ENCODE measurements at regions not wholly inside any gene's neighbourhood (a gene's known extent, or its start where the extent isn't known, plus 50 kb on each side); places are given as distances from the start of the nearest gene placed in this dataset.

GRCh38 chr10:75347186-75347585 lies 54.4 kb downstream of the ZNF503 start:
- ATAC-seq (no peak), DNase-seq (no peak)
- Mint-ChIP-seq H3K4me3 (no peak overlapping the region), H3K36me3 (ENCODE audit: low read depth) (no peaks in the 10 kb centered on the region), H3K27me3 (no peaks in the 10 kb centered on the region), H3K27ac (no peak overlapping the region), H3K4me1 (no peaks in the 10 kb centered on the region), H3K9me3 (no peaks in the 10 kb centered on the region)

GRCh38 chr10:75345738-75346137 lies 55.8 kb downstream of the ZNF503 start:
- H3K9me3 Mint-ChIP-seq = no peaks in the 10 kb centered on the region
- no peak for ATAC-seq

GRCh38 chr10:75344170-75344569 lies 57.4 kb downstream of the ZNF503 start:
- Mint-ChIP-seq H3K27me3 (no peaks in the 10 kb centered on the region), H3K9me3 (no peaks in the 10 kb centered on the region), H3K36me3 (ENCODE audit: low read depth) (no peaks in the 10 kb centered on the region), H3K4me3 (no peak overlapping the region), H3K4me1 (no peaks in the 10 kb centered on the region), H3K27ac (no peak overlapping the region)
- ATAC-seq = no peak
- no peak for DNase-seq

More at GRCh38 chr10:75345738-75346137, 55.8 kb downstream of the ZNF503 start:
- Mint-ChIP-seq H3K27me3 (no peaks in the 10 kb centered on the region), H3K4me1 (no peaks in the 10 kb centered on the region), H3K27ac (no peak overlapping the region), H3K36me3 (ENCODE audit: low read depth) (no peaks in the 10 kb centered on the region), H3K4me3 (no peak overlapping the region)
- no peak for DNase-seq

- Mint-ChIP-seq H3K4me1 (no peaks in the 10 kb centered on the region), H3K36me3 (ENCODE audit: low read depth) (no peaks in the 10 kb centered on the region), H3K4me3 (no peak overlapping the region), H3K27me3 (no peaks in the 10 kb centered on the region), H3K27ac (no peak overlapping the region), H3K9me3 (no peaks in the 10 kb centered on the region)
- ATAC-seq (no peak), DNase-seq (no peak)
These were observed 59.2 kb downstream of the ZNF503 start for GRCh38 chr10:75342397-75342796.

- Mint-ChIP-seq H3K9me3 (no peaks in the 10 kb centered on the region), H3K4me3 (no peak overlapping the region), H3K4me1 (peaks cover 2% of the 10 kb centered on the region), H3K36me3 (ENCODE audit: low read depth) (no peaks in the 10 kb centered on the region), H3K27me3 (peaks cover 8% of the 10 kb centered on the region), H3K27ac (no peak overlapping the region)
- no peak for DNase-seq
- ATAC-seq = no peak
These were observed 65.6 kb downstream of the ZNF503 start for GRCh38 chr10:75335983-75336382.

GRCh38 chr10:75335191-75335590 lies 66.4 kb downstream of the ZNF503 start:
- Mint-ChIP-seq H3K27me3 (peaks cover 12% of the 10 kb centered on the region), H3K9me3 (no peaks in the 10 kb centered on the region), H3K4me1 (peaks cover 2% of the 10 kb centered on the region), H3K27ac (no peak overlapping the region), H3K36me3 (ENCODE audit: low read depth) (no peaks in the 10 kb centered on the region), H3K4me3 (no peak overlapping the region)
- DNase-seq (no peak), ATAC-seq (no peak)

GRCh38 chr10:75334720-75335119 lies 66.8 kb downstream of the ZNF503 start:
- DNase-seq = no peak
- Mint-ChIP-seq H3K4me3 (no peak overlapping the region), H3K27ac (no peak overlapping the region), H3K36me3 (ENCODE audit: low read depth) (no peaks in the 10 kb centered on the region), H3K9me3 (no peaks in the 10 kb centered on the region), H3K27me3 (peaks cover 16% of the 10 kb centered on the region), H3K4me1 (peaks cover 2% of the 10 kb centered on the region)
- no peak for ATAC-seq

- DNase-seq (no peak), ATAC-seq (no peak)
- Mint-ChIP-seq H3K27ac (no peak overlapping the region), H3K9me3 (no peaks in the 10 kb centered on the region), H3K4me1 (peaks cover 2% of the 10 kb centered on the region), H3K36me3 (ENCODE audit: low read depth) (no peaks in the 10 kb centered on the region), H3K27me3 (peaks cover 24% of the 10 kb centered on the region), H3K4me3 (no peak overlapping the region)
These were observed 69.5 kb downstream of the ZNF503 start for GRCh38 chr10:75332081-75332480.

GRCh38 chr10:75331081-75331480 lies 70.5 kb downstream of the ZNF503 start:
- DNase-seq = no peak
- ATAC-seq = no peak
- no peaks in the 10 kb centered on the region for H3K36me3 Mint-ChIP-seq (ENCODE audit: low read depth)
- peaks cover 26% of the 10 kb centered on the region for H3K27me3 Mint-ChIP-seq
- no peaks in the 10 kb centered on the region for H3K9me3 Mint-ChIP-seq
- peaks cover 2% of the 10 kb centered on the region for H3K4me1 Mint-ChIP-seq
- no peak overlapping the region for H3K4me3 Mint-ChIP-seq
- no peak overlapping the region for H3K27ac Mint-ChIP-seq

GRCh38 chr10:75329190-75329745 lies 72.3 kb downstream of the ZNF503 start:
- no peak for DNase-seq
- no peak overlapping the region for H3K27ac Mint-ChIP-seq
- no peak for ATAC-seq
- peaks cover 24% of the 10 kb centered on the region for H3K27me3 Mint-ChIP-seq
- no peaks in the 10 kb centered on the region for H3K4me1 Mint-ChIP-seq
- no peak overlapping the region for H3K4me3 Mint-ChIP-seq
- no peaks in the 10 kb centered on the region for H3K9me3 Mint-ChIP-seq
- no peaks in the 10 kb centered on the region for H3K36me3 Mint-ChIP-seq (ENCODE audit: low read depth)

- ATAC-seq = no peak
These were observed 75.3 kb downstream of the ZNF503 start for GRCh38 chr10:75326306-75326705.

GRCh38 chr10:75319274-75319673 lies 82.3 kb downstream of the ZNF503 start:
- peaks cover 2% of the 10 kb centered on the region for H3K36me3 Mint-ChIP-seq (ENCODE audit: low read depth)

More at GRCh38 chr10:75326306-75326705, 75.3 kb downstream of the ZNF503 start:
- no peak for DNase-seq
- Mint-ChIP-seq H3K27ac (no peak overlapping the region), H3K4me3 (no peak overlapping the region), H3K4me1 (no peaks in the 10 kb centered on the region), H3K9me3 (peaks cover 9% of the 10 kb centered on the region), H3K27me3 (peaks cover 24% of the 10 kb centered on the region), H3K36me3 (ENCODE audit: low read depth) (peaks cover 2% of the 10 kb centered on the region)

GRCh38 chr10:75314570-75314969 lies 78.8 kb upstream of the COMTD1 start:
- H3K4me3 Mint-ChIP-seq = no peak overlapping the region
- H3K27ac Mint-ChIP-seq = no peak overlapping the region
- H3K27me3 Mint-ChIP-seq = peaks cover 11% of the 10 kb centered on the region
- H3K36me3 Mint-ChIP-seq (ENCODE audit: low read depth) = no peaks in the 10 kb centered on the region
- H3K9me3 Mint-ChIP-seq = peaks cover 29% of the 10 kb centered on the region
- no peaks in the 10 kb centered on the region for H3K4me1 Mint-ChIP-seq
- DNase-seq = no peak
- ATAC-seq = no peak

More at GRCh38 chr10:75319274-75319673, 82.3 kb downstream of the ZNF503 start:
- H3K27ac Mint-ChIP-seq = no peak overlapping the region
- DNase-seq (no peak), ATAC-seq (no peak)
- peaks cover 4% of the 10 kb centered on the region for H3K27me3 Mint-ChIP-seq
- H3K4me3 Mint-ChIP-seq = no peak overlapping the region
- H3K9me3 Mint-ChIP-seq = peaks cover 25% of the 10 kb centered on the region
- no peaks in the 10 kb centered on the region for H3K4me1 Mint-ChIP-seq

GRCh38 chr10:75312440-75312839 lies 76.7 kb upstream of the COMTD1 start:
- DNase-seq (no peak), ATAC-seq (no peak)
- H3K27ac Mint-ChIP-seq = no peak overlapping the region
- peaks cover 25% of the 10 kb centered on the region for H3K9me3 Mint-ChIP-seq
- peaks cover 10% of the 10 kb centered on the region for H3K27me3 Mint-ChIP-seq
- H3K4me1 Mint-ChIP-seq = no peaks in the 10 kb centered on the region
- no peaks in the 10 kb centered on the region for H3K36me3 Mint-ChIP-seq (ENCODE audit: low read depth)
- H3K4me3 Mint-ChIP-seq = no peak overlapping the region

- peaks cover 3% of the 10 kb centered on the region for H3K4me1 Mint-ChIP-seq
- H3K27ac Mint-ChIP-seq = no peak overlapping the region
- no peaks in the 10 kb centered on the region for H3K36me3 Mint-ChIP-seq (ENCODE audit: low read depth)
- H3K9me3 Mint-ChIP-seq = peaks cover 5% of the 10 kb centered on the region
- no peak for ATAC-seq
- peaks cover 4% of the 10 kb centered on the region for H3K27me3 Mint-ChIP-seq
- no peak overlapping the region for H3K4me3 Mint-ChIP-seq
- DNase-seq = no peak
These were observed 69.9 kb upstream of the COMTD1 start for GRCh38 chr10:75305675-75306074.
